Keratinocyte (primary cell): ENCODE measurements at regions not wholly inside any gene's neighbourhood (a gene's known extent, or its start where the extent isn't known, plus 50 kb on each side); places are given as distances from the start of the nearest gene placed in this dataset.

Experiments used
- DNase-seq: peaks from one replicate; pipeline ENCODE4 v3.0.0-alpha.2; 2011; ENCODE audit warnings: low read depth, missing footprints, low spot score
- FAIRE-seq: peaks from 2 replicates; lab custom pipeline; 2011; peaks lifted over from hg19 to GRCh38; lab: Jason Lieb, UNC
- H2AFZ ChIP-seq: 2 replicates; pipeline ENCODE4 v1.6.0; 2012; ENCODE audit warnings: low read length, control low read depth, inconsistent platforms; ENCODE audit not compliant: control insufficient read depth
- H3K27ac ChIP-seq: 2 replicates; pipeline ENCODE4 v1.5.1; 2011; ENCODE audit warnings: low read length; ENCODE audit not compliant: control insufficient read depth, insufficient read depth
- H3K27me3 ChIP-seq: 3 replicates; pipeline ENCODE4 v1.6.0; 2011; ENCODE audit warnings: low read length; ENCODE audit not compliant: control insufficient read depth, insufficient read depth; ENCODE audit errors: extremely low read depth
- H3K36me3 ChIP-seq, 2 experiments: 2 replicates in 1 of 2; 3 replicates in 1 of 2; pipeline ENCODE4 v1.5.1; 2011; ENCODE audit warnings: low read length in 2 of 2, mild to moderate bottlenecking in 1 of 2; ENCODE audit not compliant: control insufficient read depth in 2 of 2, insufficient read depth in 2 of 2; ENCODE audit errors: extremely low read depth in 1 of 2
- H3K4me1 ChIP-seq: 3 replicates; pipeline ENCODE4 v1.5.1; 2011; ENCODE audit warnings: low read length; ENCODE audit not compliant: control insufficient read depth, insufficient read depth; ENCODE audit errors: extremely low read depth
- H3K4me2 ChIP-seq: 3 replicates; pipeline ENCODE4 v1.6.0; 2011; ENCODE audit warnings: low read depth, low read length; ENCODE audit not compliant: control insufficient read depth, insufficient read depth; ENCODE audit errors: extremely low read depth
- H3K4me3 ChIP-seq, 3 experiments: fragments of 200-600 bp in 1 of 3; sonication (generic) in 1 of 3; 2 replicates in 2 of 3; 3 replicates in 1 of 3; pipeline ENCODE4 v1.5.1; 2011 to 2016; ENCODE audit warnings: low read length in 3 of 3, mild to moderate bottlenecking in 3 of 3, control low read depth in 2 of 3, inconsistent platforms in 1 of 3, low read depth in 1 of 3, mixed read lengths in 1 of 3, mixed run types in 1 of 3, moderate library complexity in 1 of 3; ENCODE audit not compliant: control insufficient read depth in 2 of 3, insufficient read depth in 2 of 3; ENCODE audit errors: extremely low read depth in 1 of 3
- H3K79me2 ChIP-seq: 2 replicates; pipeline ENCODE4 v1.6.0; 2012; ENCODE audit warnings: low read length; ENCODE audit not compliant: control insufficient read depth, insufficient read depth
- H3K9ac ChIP-seq: 3 replicates; pipeline ENCODE4 v1.6.0; 2011; ENCODE audit warnings: low read length; ENCODE audit not compliant: control insufficient read depth, insufficient read depth; ENCODE audit errors: extremely low read depth
- H3K9me1 ChIP-seq: 3 replicates; pipeline ENCODE4 v1.6.0; 2011; ENCODE audit warnings: low read length; ENCODE audit not compliant: control insufficient read depth, insufficient read depth; ENCODE audit errors: extremely low read depth
- H3K9me3 ChIP-seq: 2 replicates; pipeline ENCODE4 v1.5.1; 2012; ENCODE audit warnings: low read depth, low read length; ENCODE audit not compliant: control insufficient read depth
- H4K20me1 ChIP-seq: 3 replicates; pipeline ENCODE4 v1.6.0; 2011; ENCODE audit warnings: low read length; ENCODE audit not compliant: control insufficient read depth, insufficient read depth; ENCODE audit errors: extremely low read depth
- CTCF ChIP-seq, 3 experiments: IDR thresholded peaks in 1 of 3; conservative IDR thresholded peaks in 1 of 3; optimal IDR thresholded peaks in 1 of 3; 2 replicates in 2 of 3; 3 replicates in 1 of 3; pipeline versions ENCODE3 to v1.5.1; 2011; ENCODE audit warnings: low read length in 3 of 3, mild to moderate bottlenecking in 3 of 3, moderate library complexity in 2 of 3, control low read depth in 1 of 3, inconsistent platforms in 1 of 3; ENCODE audit not compliant: insufficient read depth in 2 of 3; ENCODE audit errors: extremely low read depth in 1 of 3
- EZH2 ChIP-seq: IDR thresholded peaks from one replicate; pipeline ENCODE4 v1.6.1; 2012; ENCODE audit warnings: inconsistent platforms, mild to moderate bottlenecking, low read length, moderate library complexity
- dilution Hi-C: fragments of 300-500 bp; cut with MboI; formaldehyde crosslinking; loops from one replicate; pipeline ENCODE4 v1.7.0; 2020; ENCODE audit warnings: low sequenced_read_pairs; ENCODE audit not compliant: extremely low pct_ligation_motif_present

GRCh38 chr18:37734406-37734805 lies 168.8 kb upstream of the CELF4 start:
- no peak overlapping the region for H3K27ac ChIP-seq
- no peak overlapping the region for H3K4me3 ChIP-seq
- FAIRE-seq (no peak), DNase-seq (no peak)
- no peaks in the 10 kb centered on the region for H3K79me2 ChIP-seq
- no peak overlapping the region for H2AFZ ChIP-seq
- H4K20me1 ChIP-seq: no peaks in the 10 kb centered on the region
- dilution Hi-C loops: no loop called here
- no peaks in the 10 kb centered on the region for H3K9me1 ChIP-seq
- no peaks in the 10 kb centered on the region for H3K27me3 ChIP-seq
- H3K4me2 ChIP-seq: no peak overlapping the region
- H3K9me3 ChIP-seq: no peaks in the 10 kb centered on the region
- no peaks in the 10 kb centered on the region for H3K4me1 ChIP-seq
- TF ChIP-seq CTCF (optimal IDR thresholded peaks at IDR 0.05 in 1 of 3, IDR thresholded peaks at IDR 0.05 in 1 of 3, conservative IDR thresholded peaks at IDR 0.05 in 1 of 3; ENCODE audit: extremely low read depth in 1 of 3, insufficient read depth in 2 of 3, low read length in 3 of 3) (no peak), EZH2 (no peak)
- no peaks in the 10 kb centered on the region for H3K36me3 ChIP-seq
- no peak overlapping the region for H3K9ac ChIP-seq

GRCh38 chr18:37729716-37730115 lies 164.1 kb upstream of the CELF4 start:
- H3K4me2 ChIP-seq: no peak overlapping the region
- TF ChIP-seq EZH2 (no peak), CTCF (optimal IDR thresholded peaks at IDR 0.05 in 1 of 3, IDR thresholded peaks at IDR 0.05 in 1 of 3, conservative IDR thresholded peaks at IDR 0.05 in 1 of 3; ENCODE audit: extremely low read depth in 1 of 3, insufficient read depth in 2 of 3, low read length in 3 of 3) (no peak)
- no peaks in the 10 kb centered on the region for H3K9me1 ChIP-seq
- no peaks in the 10 kb centered on the region for H3K9me3 ChIP-seq
- no peaks in the 10 kb centered on the region for H3K36me3 ChIP-seq
- H2AFZ ChIP-seq: no peak overlapping the region
- H3K27ac ChIP-seq: no peak overlapping the region
- H3K4me1 ChIP-seq: no peaks in the 10 kb centered on the region
- DNase-seq (no peak), FAIRE-seq (peak; percentile 56)
- H4K20me1 ChIP-seq: no peaks in the 10 kb centered on the region
- no peak overlapping the region for H3K4me3 ChIP-seq
- H3K9ac ChIP-seq: no peak overlapping the region
- dilution Hi-C loops: no loop called here
- no peaks in the 10 kb centered on the region for H3K27me3 ChIP-seq
- H3K79me2 ChIP-seq: no peaks in the 10 kb centered on the region
